HepG2 (cell line): ENCODE measurements at regions not wholly inside any gene's neighbourhood (a gene's known extent, or its start where the extent isn't known, plus 50 kb on each side); places are given as distances from the start of the nearest gene placed in this dataset.

ENCODE experiments used
- ATAC-seq: fragments of 200-7000 bp; cut with Tn5 transposase; 3 replicates; pipeline ENCODE4 v1.9.1; 2020; ENCODE audit warnings: mild to moderate bottlenecking, moderate library complexity
- BruUV-seq: library from RNA; stranded (reverse); fragments of 400-500 nt; replicated peaks from 2 replicates; lab custom pipeline; 2021; lab: Mats Ljungman, UMichigan
- CTCF ChIA-PET: fragments of 300-600 bp; formaldehyde crosslinking; extraction: SDS; loops from one replicate; lab custom pipeline; 2021; ENCODE audit warnings: low total read pairs, inconsistent platforms, low intra/inter-chr PET ratio; lab: Yijun Ruan, JAX
- POLR2A ChIA-PET: fragments of 350-600 bp; sonication (Branson Sonifier 250); formaldehyde crosslinking; loops from one replicate; lab custom pipeline; 2020; ENCODE audit warnings: antibody characterized with exemption, inconsistent platforms; lab: Yijun Ruan, JAX
- DNase-seq: peaks from one replicate; pipeline ENCODE4 v3.0.0-alpha.2; 2015; ENCODE audit warnings: low spot score
- FAIRE-seq: peaks from 3 replicates; lab custom pipeline; 2011; peaks lifted over from hg19 to GRCh38; lab: Jason Lieb, UNC
- H2AFZ ChIP-seq: one replicate; pipeline ENCODE4 v1.6.1; 2011; ENCODE audit warnings: low read length, inconsistent platforms
- H3K27ac ChIP-seq: fragments of 300-600 bp; 3 replicates; pipeline ENCODE4 v1.8.0; 2011; ENCODE audit warnings: mixed run types, mild to moderate bottlenecking, mixed read lengths, low read length, inconsistent platforms; ENCODE audit not compliant: insufficient read depth; ENCODE audit errors: extremely low read length
- H3K27me3 ChIP-seq, 2 experiments: fragments of 200-600 bp in 1 of 2; 2 replicates in 1 of 2; 3 replicates in 1 of 2; pipeline versions ENCODE4 v1.6.0 to v1.8.0; 2011; ENCODE audit warnings: low read length in 2 of 2, mild to moderate bottlenecking in 2 of 2, moderate library complexity in 2 of 2, inconsistent platforms in 1 of 2; ENCODE audit not compliant: insufficient read depth in 2 of 2, control insufficient read depth in 1 of 2
- H3K36me3 ChIP-seq, 2 experiments: fragments of 200-600 bp in 1 of 2; replicated peaks in 1 of 2; 2 replicates in 1 of 2; 3 replicates in 1 of 2; pipeline versions ENCODE4 v1.5.1 to v1.8.0; 2011; ENCODE audit warnings: low read length in 2 of 2, inconsistent platforms in 1 of 2; ENCODE audit not compliant: insufficient read depth in 2 of 2, control insufficient read depth in 1 of 2
- H3K4me1 ChIP-seq: 2 replicates; pipeline ENCODE4 v1.5.1; 2012; ENCODE audit warnings: low read length, inconsistent platforms; ENCODE audit not compliant: insufficient read depth
- H3K4me2 ChIP-seq: 2 replicates; pipeline ENCODE4 v1.6.0; 2011; ENCODE audit warnings: low read depth, low read length, inconsistent platforms
- H3K4me3 ChIP-seq, 3 experiments: fragments of 200-600 bp in 1 of 3; sonication (generic), shearing (Covaris generic) in 1 of 3; replicated peaks in 1 of 3; 2 replicates each; pipeline ENCODE4 v1.5.1; 2011 to 2016; ENCODE audit warnings: low read length in 3 of 3, inconsistent platforms in 2 of 3, low read depth in 2 of 3, mild to moderate bottlenecking in 2 of 3, control low read depth in 1 of 3, mixed read lengths in 1 of 3; ENCODE audit not compliant: insufficient read depth in 1 of 3
- H3K79me2 ChIP-seq: one replicate; pipeline ENCODE4 v1.6.1; 2011; ENCODE audit warnings: low read length, inconsistent platforms; ENCODE audit not compliant: insufficient read depth
- H3K9ac ChIP-seq: 2 replicates; pipeline ENCODE4 v1.6.0; 2011; ENCODE audit warnings: mild to moderate bottlenecking, low read depth, low read length, inconsistent platforms; ENCODE audit not compliant: insufficient read depth
- H3K9me3 ChIP-seq: 2 replicates; pipeline ENCODE4 v1.5.1; 2012; ENCODE audit warnings: mild to moderate bottlenecking, low read length
- H4K20me1 ChIP-seq: 2 replicates; pipeline ENCODE4 v1.6.0; 2011; ENCODE audit warnings: inconsistent platforms, mild to moderate bottlenecking, low read length, moderate library complexity; ENCODE audit not compliant: insufficient read depth
- BCL3 ChIP-seq: sonication (generic); formaldehyde crosslinking; IDR thresholded peaks from 2 replicates; pipeline ENCODE4 v1.5.1; 2020; ENCODE audit warnings: mild to moderate bottlenecking, missing genetic modification reagents, moderate library complexity
- CENPBD1 ChIP-seq: sonication (generic); formaldehyde crosslinking; IDR thresholded peaks from 2 replicates; pipeline ENCODE4 v1.8.0; 2022; ENCODE audit warnings: missing genetic modification reagents, low read depth, mild to moderate bottlenecking, borderline replicate concordance
- DR1 ChIP-seq: sonication (generic); formaldehyde crosslinking; IDR thresholded peaks from 2 replicates; pipeline ENCODE4 v1.8.0; 2021; ENCODE audit warnings: mild to moderate bottlenecking, missing genetic modification reagents, inconsistent platforms
- KLF12 ChIP-seq: sonication (generic); formaldehyde crosslinking; IDR thresholded peaks from 2 replicates; pipeline ENCODE4 v1.4.0; 2020; ENCODE audit warnings: missing genetic modification reagents, borderline replicate concordance
- POLR2AphosphoS2 ChIP-seq: IDR thresholded peaks from 2 replicates; pipeline ENCODE4 v1.6.1; 2011; ENCODE audit warnings: low read depth, low read length, improper control_type of control experiment
- SP1 ChIP-seq, 2 experiments: fragments of 450-650 bp in 1 of 2; sonication (generic) in 1 of 2; formaldehyde crosslinking in 1 of 2; IDR thresholded peaks; 2 replicates each; pipeline versions ENCODE4 v1.4.0 to v1.6.1; 2016 to 2020; ENCODE audit warnings: missing genetic modification reagents in 1 of 2
- SRSF4 ChIP-seq: fragments of 200-400 bp; formaldehyde crosslinking; IDR thresholded peaks from one replicate; pipeline ENCODE4 v1.6.1; 2018; ENCODE audit warnings: mild to moderate bottlenecking, low read depth, low read length, moderate library complexity; ENCODE audit not compliant: poor library complexity, severe bottlenecking
- THAP8 ChIP-seq: sonication (generic); formaldehyde crosslinking; IDR thresholded peaks from 2 replicates; pipeline ENCODE4 v1.5.1; 2020; ENCODE audit warnings: missing genetic modification reagents, mild to moderate bottlenecking, borderline replicate concordance
- ZKSCAN1 ChIP-seq: fragments of 150-350 bp; IDR thresholded peaks from 2 replicates; pipeline ENCODE4 v1.6.1; 2014; ENCODE audit warnings: low read length
- ZMAT3 ChIP-seq: sonication (generic); formaldehyde crosslinking; conservative IDR thresholded peaks from 2 replicates; pipeline ENCODE4 v1.7.0; 2021; ENCODE audit warnings: missing genetic modification reagents
- ZNF10 ChIP-seq: sonication (generic); formaldehyde crosslinking; IDR thresholded peaks from 2 replicates; pipeline ENCODE4 v1.4.0; 2020; ENCODE audit warnings: mild to moderate bottlenecking, low read depth, missing genetic modification reagents, borderline replicate concordance
- ZNF12 ChIP-seq: sonication (generic); formaldehyde crosslinking; IDR thresholded peaks from 2 replicates; pipeline ENCODE4 v1.5.0; 2020; ENCODE audit warnings: missing genetic modification reagents
- ZNF3 ChIP-seq: IDR thresholded peaks from 2 replicates; pipeline ENCODE4 v1.7.0; 2017; ENCODE audit warnings: inconsistent platforms
- ZNF709 ChIP-seq: sonication (generic); formaldehyde crosslinking; IDR thresholded peaks from 2 replicates; pipeline ENCODE4 v1.5.0; 2020; ENCODE audit warnings: mild to moderate bottlenecking, missing genetic modification reagents
- ZNF83 ChIP-seq: sonication (generic); formaldehyde crosslinking; IDR thresholded peaks from 2 replicates; pipeline ENCODE4 v1.4.0; 2020; ENCODE audit warnings: missing genetic modification reagents, mild to moderate bottlenecking, borderline replicate concordance
- WGBS: methylation state at CpG from one replicate; pipeline ENCODE4 v1.1.6; 2017; ENCODE audit warnings: low lambda C conversion rate; 5-methylcytosine and 5-hydroxymethylcytosine counted together
- in situ Hi-C: cut with HindIII; loops from 2 replicates; pipeline ENCODE4 v1.10.0; 2017; ENCODE audit warnings: low pct_unique_long_range_greater_than_20kb; ENCODE audit not compliant: extremely low pct_ligation_motif_present
- intact Hi-C: fragments of 100-400 bp; cut with micrococcal nuclease; formaldehyde crosslinking; loops from one replicate; pipeline ENCODE4 v1.10.0; 2022; ENCODE audit not compliant: unreplicated experiment

- in situ Hi-C loops: no loop called here
- Histone ChIP-seq H3K4me1 (peaks cover 46% of the 10 kb centered on the region), H3K4me2 (0 out of 2 replicates have a peak overlapping the region, but pooled peaks have one; percentile 36), H2AFZ (no peak overlapping the region), H3K4me3 (no peak overlapping the region), H3K79me2 (no peaks in the 10 kb centered on the region), H3K9ac (no peak overlapping the region), H4K20me1 (no peaks in the 10 kb centered on the region), H3K27me3 (no peaks in the 10 kb centered on the region), H3K27ac (no peak overlapping the region)
- DNase-seq: no peak
- ChIA-PET POLR2A (interaction anchor here (0.6 to 2.5 kb wide), 2 partner anchors 16 to 28 kb away, joined by 3 to 19 read pairs; no protein-coding TSS in a partner anchor), CTCF (no interaction called here)
- no TSS peak for BruUV-seq
- FAIRE-seq: no peak
- intact Hi-C loops: no loop called here
- 83% methylated on average over 8 of the region's 9 CpGs for WGBS
- no peak for TF ChIP-seq ZNF3 (CRISPR knock-in tag)
- TF ChIP-seq ZKSCAN1: no peak
- TF ChIP-seq ZMAT3: no peak
- TF ChIP-seq SP1 (IDR thresholded peaks at IDR 0.05): no peak
- TF ChIP-seq SP1 (CRISPR knock-in tag; IDR thresholded peaks at IDR 0.05): no peak
- no peak for TF ChIP-seq DR1 (CRISPR knock-in tag)
- TF ChIP-seq POLR2AphosphoS2: no peak
- TF ChIP-seq ZNF10: no peak
- TF ChIP-seq ZNF709: no peak
- no peak for TF ChIP-seq SRSF4
- TF ChIP-seq BCL3 (CRISPR knock-in tag): no peak
- no peak for TF ChIP-seq KLF12
- TF ChIP-seq THAP8 (CRISPR knock-in tag): no peak
- no peak for TF ChIP-seq ZNF12 (CRISPR knock-in tag)
- no peak for TF ChIP-seq CENPBD1 (CRISPR knock-in tag)
- TF ChIP-seq ZNF83: no peak
- TF ChIP-seq, all 625 proteins: peak for 0
- no peaks in the 10 kb centered on the region for H3K9me3 ChIP-seq
- no peaks in the 10 kb centered on the region for H3K36me3 ChIP-seq
- no peak for ATAC-seq
Measured at GRCh38 chrX:39985071-39985470, 112.7 kb downstream of the BCOR start.
